ENCODE measurements at regions not wholly inside any gene's neighbourhood (a gene's known extent, or its start where the extent isn't known, plus 50 kb on each side); places are given as distances from the start of the nearest gene placed in this dataset.

DNA sequence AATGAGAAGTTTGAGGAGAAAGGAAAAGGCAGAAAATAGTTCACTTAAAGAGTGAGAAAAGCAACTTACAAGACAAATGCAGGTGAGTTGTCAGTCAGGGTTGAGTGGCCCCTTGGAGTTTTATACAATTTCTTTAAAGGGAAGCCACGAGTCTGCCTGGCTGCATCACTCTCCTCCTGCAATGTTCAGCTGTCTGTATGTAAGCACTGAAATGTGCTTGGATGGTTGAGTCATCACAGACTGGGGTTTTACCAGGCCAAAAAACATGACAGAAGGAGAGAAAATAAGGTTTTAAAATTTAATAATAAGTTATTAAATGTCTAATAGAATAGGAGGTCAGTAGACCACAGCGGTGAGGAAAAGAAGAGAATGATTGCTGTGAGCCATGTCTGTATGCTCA is 51.0 kb upstream of the FGF14 start:
- WGBS (ENCODE audit: insufficient coverage, insufficient replicate concordance, low lambda C conversion rate, missing lambda C conversion rate), result 47% methylated on average over 2 of the region's 2 CpGs
- no peaks in the 10 kb centered on the region for H3K9me3 ChIP-seq (replicated peaks; ENCODE audit: control insufficient read depth, insufficient read depth, low read length)
- ChIA-PET RAD21 (ENCODE audit: unreplicated experiment) (no interaction called here), POLR2A (no interaction called here), SMC1A (ENCODE audit: uncharacterized antibody, unreplicated experiment) (interaction anchor here (1.0 kb wide), 2 partner anchors 10 to 103 kb away, joined by 3 read pairs; no protein-coding TSS in a partner anchor), CTCF (no interaction called here)
- intact Hi-C loops (cut with micrococcal nuclease; ENCODE audit: unreplicated experiment), result loop anchor here (10.0 kb wide), 1 partner anchor 658 kb away; no protein-coding TSS in a partner anchor
- no TSS peak for BruUV-seq (replicated peaks)
- in situ Hi-C loops (cut with MboI), result loop anchor here (10.0 to 25.0 kb wide), 3 partner anchors 316 to 1316 kb away; no protein-coding TSS in a partner anchor
- no peak overlapping the region for H3K4me3 ChIP-seq
- H3K36me3 ChIP-seq (ENCODE audit: control insufficient read depth in 2 of 2, insufficient read depth in 2 of 2, low read length in 1 of 2), result no peaks in the 10 kb centered on the region
- no peak for FAIRE-seq
- DNase-seq (ENCODE audit: low read depth, low spot score), result no peak
- no peaks in the 10 kb centered on the region for H3K4me1 ChIP-seq (ENCODE audit: control insufficient read depth, insufficient read depth, low read length)
- H3K4me2 ChIP-seq (ENCODE audit: control insufficient read depth, insufficient read depth), result no peak overlapping the region
- TF ChIP-seq, protein P1, sequence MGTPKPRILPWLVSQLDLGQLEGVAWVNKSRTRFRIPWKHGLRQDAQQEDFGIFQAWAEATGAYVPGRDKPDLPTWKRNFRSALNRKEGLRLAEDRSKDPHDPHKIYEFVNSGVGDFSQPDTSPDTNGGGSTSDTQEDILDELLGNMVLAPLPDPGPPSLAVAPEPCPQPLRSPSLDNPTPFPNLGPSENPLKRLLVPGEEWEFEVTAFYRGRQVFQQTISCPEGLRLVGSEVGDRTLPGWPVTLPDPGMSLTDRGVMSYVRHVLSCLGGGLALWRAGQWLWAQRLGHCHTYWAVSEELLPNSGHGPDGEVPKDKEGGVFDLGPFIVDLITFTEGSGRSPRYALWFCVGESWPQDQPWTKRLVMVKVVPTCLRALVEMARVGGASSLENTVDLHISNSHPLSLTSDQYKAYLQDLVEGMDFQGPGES (IDR thresholded peaks at IDR 0.05), result no peak
- TF ChIP-seq, protein P2, sequence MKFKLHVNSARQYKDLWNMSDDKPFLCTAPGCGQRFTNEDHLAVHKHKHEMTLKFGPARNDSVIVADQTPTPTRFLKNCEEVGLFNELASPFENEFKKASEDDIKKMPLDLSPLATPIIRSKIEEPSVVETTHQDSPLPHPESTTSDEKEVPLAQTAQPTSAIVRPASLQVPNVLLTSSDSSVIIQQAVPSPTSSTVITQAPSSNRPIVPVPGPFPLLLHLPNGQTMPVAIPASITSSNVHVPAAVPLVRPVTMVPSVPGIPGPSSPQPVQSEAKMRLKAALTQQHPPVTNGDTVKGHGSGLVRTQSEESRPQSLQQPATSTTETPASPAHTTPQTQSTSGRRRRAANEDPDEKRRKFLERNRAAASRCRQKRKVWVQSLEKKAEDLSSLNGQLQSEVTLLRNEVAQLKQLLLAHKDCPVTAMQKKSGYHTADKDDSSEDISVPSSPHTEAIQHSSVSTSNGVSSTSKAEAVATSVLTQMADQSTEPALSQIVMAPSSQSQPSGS (IDR thresholded peaks at IDR 0.05; ENCODE audit: low read length), result no peak
- TF ChIP-seq PAX5 (IDR thresholded peaks at IDR 0.05; ENCODE audit: borderline replicate concordance, low read depth, low read length) (no peak), NFYA (IDR thresholded peaks at IDR 0.05; ENCODE audit: borderline replicate concordance, low read depth, low read length) (no peak), HDAC6 (IDR thresholded peaks at IDR 0.05; ENCODE audit: unreplicated experiment) (no peak), RB1 (IDR thresholded peaks at IDR 0.05; ENCODE audit: borderline replicate concordance) (no peak), TBL1XR1 (IDR thresholded peaks at IDR 0.05; ENCODE audit: low read depth, low read length) (no peak), SPI1 (IDR thresholded peaks at IDR 0.05; ENCODE audit: borderline replicate concordance, insufficient read depth, low read depth, low read length) (no peak), LARP7 (IDR thresholded peaks at IDR 0.05) (no peak), BCL11A (IDR thresholded peaks at IDR 0.05; ENCODE audit: low read depth, low read length) (no peak), MTA2 (IDR thresholded peaks at IDR 0.05; ENCODE audit: low read depth) (no peak), POU2F2 (IDR thresholded peaks at IDR 0.05; ENCODE audit: borderline replicate concordance, low read depth, low read length) (no peak), NR2C1 (IDR thresholded peaks at IDR 0.05) (no peak), ZNF622 (IDR thresholded peaks at IDR 0.05) (no peak), RELA (IDR thresholded peaks at IDR 0.05; ENCODE audit: borderline replicate concordance, partially characterized antibody) (no peak), NFXL1 (IDR thresholded peaks at IDR 0.05; ENCODE audit: borderline replicate concordance) (no peak)
- no peaks in the 10 kb centered on the region for H4K20me1 ChIP-seq (ENCODE audit: control insufficient read depth, insufficient read depth)
- ATAC-seq, result no peak
- no peaks in the 10 kb centered on the region; a peak in 1 of 4 replicates for H3K27me3 ChIP-seq (replicated peaks in 1 of 2; ENCODE audit: control insufficient read depth in 2 of 2, insufficient read depth in 2 of 2, low read length in 1 of 2)
- no peak overlapping the region for H3K9ac ChIP-seq (ENCODE audit: control insufficient read depth, insufficient read depth, low read length)
- H2AFZ ChIP-seq (ENCODE audit: control insufficient read depth, low read depth, low read length), result no peak overlapping the region
- H3K27ac ChIP-seq (ENCODE audit: control insufficient read depth, insufficient read depth), result no peak overlapping the region
- no peaks in the 10 kb centered on the region for H3K79me2 ChIP-seq (ENCODE audit: control insufficient read depth, insufficient read depth, low read length)
